HG03354 (cell line): ENCODE measurements at regions not wholly inside any gene's neighbourhood (a gene's known extent, or its start where the extent isn't known, plus 50 kb on each side); places are given as distances from the start of the nearest gene placed in this dataset.

Experiments
- ATAC-seq: cut with Tn5 transposase; IDR thresholded peaks from one replicate; pipeline ENCODE4 v1.9.1; 2021; ENCODE audit warnings: mild to moderate bottlenecking; ENCODE audit not compliant: unreplicated experiment, poor library complexity, severe bottlenecking

- ATAC-seq: no peak
These were observed 274.3 kb upstream of the PPP2R3A start for GRCh38 chr3:135691240-135691639.

- ATAC-seq: no peak
These were observed 271.4 kb upstream of the PPP2R3A start for GRCh38 chr3:135694142-135694541.

GRCh38 chr3:135699741-135700140, 265.8 kb upstream of the PPP2R3A start:
- no peak for ATAC-seq

GRCh38 chr3:135706758-135707375, 258.7 kb upstream of the PPP2R3A start:
- ATAC-seq: no peak

GRCh38 chr3:135719449-135719848, 246.1 kb upstream of the PPP2R3A start:
- no peak for ATAC-seq

- no peak for ATAC-seq
These were observed 237.4 kb upstream of the PPP2R3A start for GRCh38 chr3:135728007-135728721.

GRCh38 chr3:135731546-135731945, 234.0 kb upstream of the PPP2R3A start:
- no peak for ATAC-seq

GRCh38 chr3:135736740-135737139, 228.8 kb upstream of the PPP2R3A start:
- no peak for ATAC-seq

- ATAC-seq: no peak
These were observed 225.7 kb upstream of the PPP2R3A start for GRCh38 chr3:135739779-135740178.

GRCh38 chr3:135740211-135740610, 225.3 kb upstream of the PPP2R3A start:
- no peak for ATAC-seq

GRCh38 chr3:135740751-135741150, 224.8 kb upstream of the PPP2R3A start:
- no peak for ATAC-seq

GRCh38 chr3:135751991-135752390, 213.5 kb upstream of the PPP2R3A start:
- no peak for ATAC-seq

- ATAC-seq: no peak
These were observed 212.7 kb upstream of the PPP2R3A start for GRCh38 chr3:135752851-135753250.

GRCh38 chr3:135753506-135753905, 212.0 kb upstream of the PPP2R3A start:
- ATAC-seq: no peak

GRCh38 chr3:135755330-135756105, 210.0 kb upstream of the PPP2R3A start:
- no peak for ATAC-seq

GRCh38 chr3:135756106-135756668, 209.3 kb upstream of the PPP2R3A start:
- ATAC-seq: no peak

- no peak for ATAC-seq
These were observed 208.1 kb upstream of the PPP2R3A start for GRCh38 chr3:135757421-135757820.

- no peak for ATAC-seq
These were observed 206.6 kb upstream of the PPP2R3A start for GRCh38 chr3:135758961-135759360.

- ATAC-seq: no peak
These were observed 205.9 kb upstream of the PPP2R3A start for GRCh38 chr3:135759651-135760050.

- ATAC-seq: no peak
These were observed 204.9 kb upstream of the PPP2R3A start for GRCh38 chr3:135760581-135760980.
